GM19023 (cell line): ENCODE measurements at regions not wholly inside any gene's neighbourhood (a gene's known extent, or its start where the extent isn't known, plus 50 kb on each side); places are given as distances from the start of the nearest gene placed in this dataset.

ENCODE experiments used
- ATAC-seq: cut with Tn5 transposase; IDR thresholded peaks from one replicate; pipeline ENCODE4 v1.9.1; 2021; ENCODE audit warnings: mild to moderate bottlenecking, moderate library complexity; ENCODE audit not compliant: unreplicated experiment

GRCh38 chr15:70493376-70493775 is 270.0 kb downstream of the UACA start:
- no peak for ATAC-seq

- peak; percentile 62 for ATAC-seq
Measured at GRCh38 chr15:70492240-70493177, 270.8 kb downstream of the UACA start.

- no peak for ATAC-seq
Measured at GRCh38 chr15:70491641-70492040, 271.7 kb downstream of the UACA start.

GRCh38 chr15:70491201-70491621 is 272.1 kb downstream of the UACA start:
- ATAC-seq: no peak

- no peak for ATAC-seq
Measured at GRCh38 chr15:70490838-70491155, 272.6 kb downstream of the UACA start.

- ATAC-seq: no peak
Measured at GRCh38 chr15:70490148-70490837, 273.1 kb downstream of the UACA start.

- no peak for ATAC-seq
Measured at GRCh38 chr15:70488941-70489848, 274.2 kb downstream of the UACA start.

- no peak for ATAC-seq
Measured at GRCh38 chr15:70488002-70488605, 275.3 kb downstream of the UACA start.

- no peak for ATAC-seq
Measured at GRCh38 chr15:70487387-70487740, 276.0 kb downstream of the UACA start.

GRCh38 chr15:70486451-70487386 is 276.6 kb downstream of the UACA start:
- ATAC-seq: peak; percentile 72

GRCh38 chr15:70486012-70486411 is 277.3 kb downstream of the UACA start:
- no peak for ATAC-seq

GRCh38 chr15:70484993-70485392 is 278.4 kb downstream of the UACA start:
- ATAC-seq: no peak

GRCh38 chr15:70483513-70483912 is 279.8 kb downstream of the UACA start:
- no peak for ATAC-seq

GRCh38 chr15:70480196-70480856 is 283.0 kb downstream of the UACA start:
- ATAC-seq: no peak

GRCh38 chr15:70479785-70480184 is 283.6 kb downstream of the UACA start:
- no peak for ATAC-seq

- no peak for ATAC-seq
Measured at GRCh38 chr15:70479056-70479455, 284.3 kb downstream of the UACA start.

GRCh38 chr15:70478251-70478990 is 284.9 kb downstream of the UACA start:
- ATAC-seq: peak; percentile 49

GRCh38 chr15:70477750-70478250 is 285.6 kb downstream of the UACA start:
- no peak for ATAC-seq
